Chondrocyte (in vitro differentiated cells): ENCODE measurements at regions not wholly inside any gene's neighbourhood (a gene's known extent, or its start where the extent isn't known, plus 50 kb on each side); places are given as distances from the start of the nearest gene placed in this dataset.

Experiments
- DNase-seq: peaks from one replicate; pipeline ENCODE4 v3.0.0; 2021; ENCODE audit warnings: mixed read lengths, low spot score
- H3K27ac Mint-ChIP-seq: one replicate; pipeline ENCODE4 v1.8.0; 2021; ENCODE audit warnings: mild to moderate bottlenecking, moderate library complexity, mixed read lengths; ENCODE audit not compliant: unreplicated experiment
- H3K27me3 Mint-ChIP-seq: 2 replicates; pipeline ENCODE4 v1.8.0; 2021; ENCODE audit warnings: low read depth, mixed read lengths
- H3K36me3 Mint-ChIP-seq: 2 replicates; pipeline ENCODE4 v1.8.0; 2021; ENCODE audit warnings: low read depth, mixed read lengths
- H3K4me1 Mint-ChIP-seq: 2 replicates; pipeline ENCODE4 v1.8.0; 2021; ENCODE audit warnings: low read depth, mild to moderate bottlenecking, mixed read lengths
- H3K4me3 Mint-ChIP-seq: one replicate; pipeline ENCODE4 v1.8.0; 2021; ENCODE audit warnings: mild to moderate bottlenecking, moderate library complexity, mixed read lengths; ENCODE audit not compliant: unreplicated experiment
- H3K9me3 Mint-ChIP-seq: 2 replicates; pipeline ENCODE4 v1.8.0; 2021; ENCODE audit warnings: low read depth, mixed read lengths
- CTCF ChIP-seq: fragments of 200-600 bp; sonication (generic); IDR thresholded peaks from 2 replicates; pipeline ENCODE4 v1.5.0; 2021; ENCODE audit warnings: antibody characterized with exemption, mild to moderate bottlenecking, moderate library complexity

GRCh38 chr3:145177828-145178227, 983.2 kb downstream of the PLOD2 start:
- Mint-ChIP-seq H3K4me3 (no peak overlapping the region), H3K27ac (no peak overlapping the region), H3K36me3 (no peaks in the 10 kb centered on the region), H3K9me3 (no peaks in the 10 kb centered on the region), H3K27me3 (no peaks in the 10 kb centered on the region), H3K4me1 (peaks cover 12% of the 10 kb centered on the region)
- no peak for TF ChIP-seq CTCF
- no peak for DNase-seq

- TF ChIP-seq CTCF: no peak
- Mint-ChIP-seq H3K9me3 (no peaks in the 10 kb centered on the region), H3K27ac (no peak overlapping the region), H3K4me1 (no peaks in the 10 kb centered on the region), H3K27me3 (no peaks in the 10 kb centered on the region), H3K36me3 (no peaks in the 10 kb centered on the region), H3K4me3 (no peak overlapping the region)
- no peak for DNase-seq
Observed at GRCh38 chr3:145182196-145182911, 978.6 kb downstream of the PLOD2 start.

- H3K4me1 Mint-ChIP-seq: no peaks in the 10 kb centered on the region
- no peaks in the 10 kb centered on the region for H3K9me3 Mint-ChIP-seq
- no peak for DNase-seq
- H3K27ac Mint-ChIP-seq: no peak overlapping the region
- H3K27me3 Mint-ChIP-seq: no peaks in the 10 kb centered on the region
- no peaks in the 10 kb centered on the region for H3K36me3 Mint-ChIP-seq
- H3K4me3 Mint-ChIP-seq: no peak overlapping the region
- no peak for TF ChIP-seq CTCF
Observed at GRCh38 chr3:145183261-145183660, 977.7 kb downstream of the PLOD2 start.

GRCh38 chr3:145188079-145188770, 972.8 kb downstream of the PLOD2 start:
- Mint-ChIP-seq H3K27ac (no peak overlapping the region), H3K4me1 (no peaks in the 10 kb centered on the region), H3K9me3 (peaks cover 3% of the 10 kb centered on the region), H3K36me3 (no peaks in the 10 kb centered on the region), H3K4me3 (no peak overlapping the region), H3K27me3 (no peaks in the 10 kb centered on the region)
- no peak for TF ChIP-seq CTCF
- no peak for DNase-seq

- H3K36me3 Mint-ChIP-seq: no peaks in the 10 kb centered on the region
- peaks cover 7% of the 10 kb centered on the region for H3K9me3 Mint-ChIP-seq
- no peaks in the 10 kb centered on the region for H3K27me3 Mint-ChIP-seq
- no peaks in the 10 kb centered on the region for H3K4me1 Mint-ChIP-seq
- no peak overlapping the region for H3K4me3 Mint-ChIP-seq
- H3K27ac Mint-ChIP-seq: no peak overlapping the region
- no peak for TF ChIP-seq CTCF
- DNase-seq: no peak
Observed at GRCh38 chr3:145190138-145190537, 970.8 kb downstream of the PLOD2 start.
